Fibroblast of upper back skin (primary cell): ENCODE measurements at regions not wholly inside any gene's neighbourhood (a gene's known extent, or its start where the extent isn't known, plus 50 kb on each side); places are given as distances from the start of the nearest gene placed in this dataset.
A peak's percentile ranks its signal among the peaks of the same experiment; 100 is the strongest.
"Not testable (repeated sequence)": the region's sequence is repeated elsewhere in the genome, so short reads cannot be mapped to it uniquely, and the experiment has no call there.

Experiments used
- DNase-seq: peaks from one replicate; pipeline ENCODE4 v3.0.0-alpha.2; 2013

- no peak for DNase-seq
These were observed 120.1 kb upstream of the CCND2 start for GRCh38 chr12:4153343-4153892.

GRCh38 chr12:4152145-4152795 lies 121.3 kb upstream of the CCND2 start:
- no peak for DNase-seq

- DNase-seq, result no peak
These were observed 122.0 kb upstream of the CCND2 start for GRCh38 chr12:4151362-4152121.

GRCh38 chr12:4150355-4150754 lies 123.2 kb upstream of the CCND2 start:
- not testable (repeated sequence) for DNase-seq

- no peak for DNase-seq
These were observed 125.0 kb upstream of the CCND2 start for GRCh38 chr12:4148418-4149056.

GRCh38 chr12:4147031-4147481 lies 126.5 kb upstream of the CCND2 start:
- no peak for DNase-seq

GRCh38 chr12:4145990-4146859 lies 127.3 kb upstream of the CCND2 start:
- DNase-seq, result no peak

- no peak for DNase-seq
These were observed 128.9 kb upstream of the CCND2 start for GRCh38 chr12:4144676-4145075.

GRCh38 chr12:4143896-4144295 lies 129.7 kb upstream of the CCND2 start:
- DNase-seq, result no peak

- no peak for DNase-seq
These were observed 132.0 kb upstream of the CCND2 start for GRCh38 chr12:4141348-4142270.

- DNase-seq, result no peak
These were observed 132.8 kb upstream of the CCND2 start for GRCh38 chr12:4140581-4141301.

GRCh38 chr12:4139191-4139590 lies 134.4 kb upstream of the CCND2 start:
- DNase-seq, result no peak

- not testable (repeated sequence) for DNase-seq
These were observed 135.0 kb upstream of the CCND2 start for GRCh38 chr12:4138532-4138931.

GRCh38 chr12:4138051-4138450 lies 135.5 kb upstream of the CCND2 start:
- no peak for DNase-seq

- no peak for DNase-seq
These were observed 136.1 kb upstream of the CCND2 start for GRCh38 chr12:4137441-4137840.

GRCh38 chr12:4137015-4137414 lies 136.5 kb upstream of the CCND2 start:
- peak; percentile 18 for DNase-seq

- peak; percentile 82 for DNase-seq
These were observed 137.5 kb upstream of the CCND2 start for GRCh38 chr12:4135919-4136605.

GRCh38 chr12:4134448-4135263 lies 138.9 kb upstream of the CCND2 start:
- no peak for DNase-seq
